OCI-LY7 (cell line): ENCODE measurements at regions not wholly inside any gene's neighbourhood (a gene's known extent, or its start where the extent isn't known, plus 50 kb on each side); places are given as distances from the start of the nearest gene placed in this dataset.

Source experiments
- EZH2phosphoT487 ChIP-seq: fragments of 200-600 bp; sonication (generic); IDR thresholded peaks from 2 replicates; pipeline ENCODE4 v1.6.1; 2018; ENCODE audit warnings: low read depth, borderline replicate concordance, mild to moderate bottlenecking, mixed run types, antibody characterized with exemption, low read length, moderate library complexity, mixed read lengths
- TF ChIP-seq, protein P1 (sequence below): fragments of 200-600 bp; sonication (generic); conservative IDR thresholded peaks from 2 replicates; pipeline ENCODE4 v1.5.1; 2014; ENCODE audit warnings: mild to moderate bottlenecking, antibody characterized with exemption, low read length, moderate library complexity, mixed read lengths

DNA sequence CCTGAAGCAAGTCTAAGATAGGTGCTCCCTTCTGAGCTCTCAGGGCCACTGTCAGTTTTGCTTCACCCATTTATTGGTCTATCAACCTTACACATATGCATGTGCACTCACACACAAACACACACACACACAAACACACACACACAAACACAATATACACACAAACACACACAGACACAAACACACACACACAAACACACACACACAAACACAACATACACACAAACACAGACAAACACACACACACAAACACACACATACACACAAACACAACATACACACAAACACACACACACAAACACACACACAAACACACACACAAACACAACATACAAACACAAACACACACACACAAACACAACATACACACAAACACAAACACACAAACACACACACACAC, 181.6 kb upstream of the KLHL29 start:
- TF ChIP-seq, protein P1, sequence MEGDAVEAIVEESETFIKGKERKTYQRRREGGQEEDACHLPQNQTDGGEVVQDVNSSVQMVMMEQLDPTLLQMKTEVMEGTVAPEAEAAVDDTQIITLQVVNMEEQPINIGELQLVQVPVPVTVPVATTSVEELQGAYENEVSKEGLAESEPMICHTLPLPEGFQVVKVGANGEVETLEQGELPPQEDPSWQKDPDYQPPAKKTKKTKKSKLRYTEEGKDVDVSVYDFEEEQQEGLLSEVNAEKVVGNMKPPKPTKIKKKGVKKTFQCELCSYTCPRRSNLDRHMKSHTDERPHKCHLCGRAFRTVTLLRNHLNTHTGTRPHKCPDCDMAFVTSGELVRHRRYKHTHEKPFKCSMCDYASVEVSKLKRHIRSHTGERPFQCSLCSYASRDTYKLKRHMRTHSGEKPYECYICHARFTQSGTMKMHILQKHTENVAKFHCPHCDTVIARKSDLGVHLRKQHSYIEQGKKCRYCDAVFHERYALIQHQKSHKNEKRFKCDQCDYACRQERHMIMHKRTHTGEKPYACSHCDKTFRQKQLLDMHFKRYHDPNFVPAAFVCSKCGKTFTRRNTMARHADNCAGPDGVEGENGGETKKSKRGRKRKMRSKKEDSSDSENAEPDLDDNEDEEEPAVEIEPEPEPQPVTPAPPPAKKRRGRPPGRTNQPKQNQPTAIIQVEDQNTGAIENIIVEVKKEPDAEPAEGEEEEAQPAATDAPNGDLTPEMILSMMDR: no peak
- no peak for TF ChIP-seq EZH2phosphoT487
